ENCODE measurements at regions not wholly inside any gene's neighbourhood (a gene's known extent, or its start where the extent isn't known, plus 50 kb on each side); places are given as distances from the start of the nearest gene placed in this dataset.

DNA sequence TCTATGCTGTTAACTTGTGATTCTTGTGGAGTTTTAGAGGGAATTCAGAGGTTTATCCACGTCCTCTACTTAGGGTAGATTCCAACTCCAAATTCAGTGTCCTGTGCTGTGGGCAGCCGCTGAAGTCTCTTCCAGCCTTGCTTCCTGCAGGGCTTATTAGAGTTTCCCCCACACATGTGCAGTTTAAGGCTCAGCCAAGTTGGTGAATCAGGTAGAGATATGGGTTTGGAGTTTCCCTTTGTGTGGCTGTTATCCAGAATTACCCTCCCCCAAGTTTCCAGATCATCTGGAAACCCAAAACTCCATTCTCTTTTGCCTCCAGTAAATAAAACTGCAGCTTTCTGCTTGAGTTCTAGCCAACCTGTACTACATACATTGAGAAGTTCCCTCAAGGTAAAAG lies 853.7 kb downstream of the GALC start:
- no peak overlapping the region for H2AFZ ChIP-seq (ENCODE audit: low read length)
- intact Hi-C loops (cut with micrococcal nuclease; ENCODE audit: unreplicated experiment) (no loop called here), in situ Hi-C loops (cut with HindIII; ENCODE audit: extremely low pct_ligation_motif_present, low pct_unique_long_range_greater_than_20kb) (no loop called here)
- CTCF ChIA-PET (ENCODE audit: low intra/inter-chr PET ratio, low total read pairs): no interaction called here
- H3K4me3 ChIP-seq (replicated peaks in 1 of 3; ENCODE audit: insufficient read depth in 1 of 3, low read depth in 2 of 3, low read length in 3 of 3): no peak overlapping the region
- no peak overlapping the region for H3K9ac ChIP-seq (ENCODE audit: insufficient read depth, low read depth, low read length)
- no peak for FAIRE-seq
- TF ChIP-seq ELF1 (CRISPR knock-in tag; IDR thresholded peaks at IDR 0.05): no peak
- TF ChIP-seq, protein P1, sequence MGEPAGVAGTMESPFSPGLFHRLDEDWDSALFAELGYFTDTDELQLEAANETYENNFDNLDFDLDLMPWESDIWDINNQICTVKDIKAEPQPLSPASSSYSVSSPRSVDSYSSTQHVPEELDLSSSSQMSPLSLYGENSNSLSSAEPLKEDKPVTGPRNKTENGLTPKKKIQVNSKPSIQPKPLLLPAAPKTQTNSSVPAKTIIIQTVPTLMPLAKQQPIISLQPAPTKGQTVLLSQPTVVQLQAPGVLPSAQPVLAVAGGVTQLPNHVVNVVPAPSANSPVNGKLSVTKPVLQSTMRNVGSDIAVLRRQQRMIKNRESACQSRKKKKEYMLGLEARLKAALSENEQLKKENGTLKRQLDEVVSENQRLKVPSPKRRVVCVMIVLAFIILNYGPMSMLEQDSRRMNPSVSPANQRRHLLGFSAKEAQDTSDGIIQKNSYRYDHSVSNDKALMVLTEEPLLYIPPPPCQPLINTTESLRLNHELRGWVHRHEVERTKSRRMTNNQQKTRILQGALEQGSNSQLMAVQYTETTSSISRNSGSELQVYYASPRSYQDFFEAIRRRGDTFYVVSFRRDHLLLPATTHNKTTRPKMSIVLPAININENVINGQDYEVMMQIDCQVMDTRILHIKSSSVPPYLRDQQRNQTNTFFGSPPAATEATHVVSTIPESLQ (CRISPR knock-in tag; conservative IDR thresholded peaks at IDR 0.05): no peak
- TF ChIP-seq YY1 (IDR thresholded peaks at IDR 0.05; ENCODE audit: insufficient read depth, insufficient replicate concordance, low read depth, low read length): no peak
- no peak for TF ChIP-seq SP4 (CRISPR knock-in tag; IDR thresholded peaks at IDR 0.05)
- TF ChIP-seq FOSL2 (CRISPR knock-in tag; IDR thresholded peaks at IDR 0.05): no peak
- TF ChIP-seq ZNF577 (CRISPR knock-in tag; IDR thresholded peaks at IDR 0.05; ENCODE audit: borderline replicate concordance, low read depth): no peak
- no peak for TF ChIP-seq ZEB1 (IDR thresholded peaks at IDR 0.05; ENCODE audit: insufficient replicate concordance, low read depth)
- TF ChIP-seq AGO1 (IDR thresholded peaks at IDR 0.05; ENCODE audit: low read depth, low read length, poor library complexity, severe bottlenecking): no peak
- TF ChIP-seq, protein P2, sequence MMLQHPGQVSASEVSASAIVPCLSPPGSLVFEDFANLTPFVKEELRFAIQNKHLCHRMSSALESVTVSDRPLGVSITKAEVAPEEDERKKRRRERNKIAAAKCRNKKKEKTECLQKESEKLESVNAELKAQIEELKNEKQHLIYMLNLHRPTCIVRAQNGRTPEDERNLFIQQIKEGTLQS (CRISPR knock-in tag; IDR thresholded peaks at IDR 0.05): no peak
- no peak for TF ChIP-seq CAMTA2 (CRISPR knock-in tag; IDR thresholded peaks at IDR 0.05; ENCODE audit: borderline replicate concordance)
- TF ChIP-seq, protein P3, sequence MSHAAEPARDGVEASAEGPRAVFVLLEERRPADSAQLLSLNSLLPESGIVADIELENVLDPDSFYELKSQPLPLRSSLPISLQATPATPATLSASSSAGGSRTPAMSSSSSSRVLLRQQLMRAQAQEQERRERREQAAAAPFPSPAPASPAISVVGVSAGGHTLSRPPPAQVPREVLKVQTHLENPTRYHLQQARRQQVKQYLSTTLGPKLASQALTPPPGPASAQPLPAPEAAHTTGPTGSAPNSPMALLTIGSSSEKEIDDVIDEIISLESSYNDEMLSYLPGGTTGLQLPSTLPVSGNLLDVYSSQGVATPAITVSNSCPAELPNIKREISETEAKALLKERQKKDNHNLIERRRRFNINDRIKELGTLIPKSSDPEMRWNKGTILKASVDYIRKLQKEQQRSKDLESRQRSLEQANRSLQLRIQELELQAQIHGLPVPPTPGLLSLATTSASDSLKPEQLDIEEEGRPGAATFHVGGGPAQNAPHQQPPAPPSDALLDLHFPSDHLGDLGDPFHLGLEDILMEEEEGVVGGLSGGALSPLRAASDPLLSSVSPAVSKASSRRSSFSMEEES (CRISPR knock-in tag; IDR thresholded peaks at IDR 0.05): no peak
- TF ChIP-seq, protein P4, sequence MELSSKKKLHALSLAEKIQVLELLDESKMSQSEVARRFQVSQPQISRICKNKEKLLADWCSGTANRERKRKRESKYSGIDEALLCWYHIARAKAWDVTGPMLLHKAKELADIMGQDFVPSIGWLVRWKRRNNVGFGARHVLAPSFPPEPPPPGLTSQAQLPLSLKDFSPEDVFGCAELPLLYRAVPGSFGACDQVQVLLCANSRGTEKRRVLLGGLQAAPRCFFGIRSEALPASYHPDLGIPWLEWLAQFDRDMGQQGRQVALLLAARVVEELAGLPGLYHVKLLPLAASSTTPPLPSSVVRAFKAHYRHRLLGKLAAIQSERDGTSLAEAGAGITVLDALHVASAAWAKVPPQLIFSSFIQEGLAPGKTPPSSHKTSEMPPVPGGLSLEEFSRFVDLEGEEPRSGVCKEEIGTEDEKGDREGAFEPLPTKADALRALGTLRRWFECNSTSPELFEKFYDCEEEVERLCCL (CRISPR knock-in tag; IDR thresholded peaks at IDR 0.05; ENCODE audit: borderline replicate concordance): no peak
- no peak for TF ChIP-seq KDM6A (CRISPR knock-in tag; IDR thresholded peaks at IDR 0.05; ENCODE audit: low read depth)
- no peak for TF ChIP-seq PHB2 (IDR thresholded peaks at IDR 0.05; ENCODE audit: partially characterized antibody)
- TF ChIP-seq ATF7-NPFF (CRISPR knock-in tag; IDR thresholded peaks at IDR 0.05; ENCODE audit: low read depth): no peak
- TF ChIP-seq ETV5 (CRISPR knock-in tag; IDR thresholded peaks at IDR 0.05; ENCODE audit: borderline replicate concordance): no peak
- no peak for DNase-seq (ENCODE audit: low spot score)
- POLR2A ChIA-PET: no interaction called here
- BruUV-seq (replicated peaks): no TSS peak
- no peaks in the 10 kb centered on the region for H3K9me3 ChIP-seq (ENCODE audit: low read length)
- no peak overlapping the region for H3K27ac ChIP-seq (ENCODE audit: extremely low read length, insufficient read depth, low read length)
- H3K4me1 ChIP-seq (ENCODE audit: insufficient read depth, low read length): no peaks in the 10 kb centered on the region
- 0% methylated on average over 2 of the region's 2 CpGs for WGBS (ENCODE audit: low lambda C conversion rate)
- no peaks in the 10 kb centered on the region for H3K27me3 ChIP-seq (ENCODE audit: control insufficient read depth in 1 of 2, insufficient read depth in 2 of 2, low read length in 2 of 2)
- H3K79me2 ChIP-seq (ENCODE audit: insufficient read depth, low read length): no peaks in the 10 kb centered on the region
- no peak overlapping the region for H3K4me2 ChIP-seq (ENCODE audit: low read depth, low read length)
- ATAC-seq: no peak
- no peaks in the 10 kb centered on the region for H3K36me3 ChIP-seq (replicated peaks in 1 of 2; ENCODE audit: control insufficient read depth in 1 of 2, insufficient read depth in 2 of 2, low read length in 2 of 2)
- no peaks in the 10 kb centered on the region for H4K20me1 ChIP-seq (ENCODE audit: insufficient read depth, low read length)
